AG04449 (cell line): ENCODE measurements at regions not wholly inside any gene's neighbourhood (a gene's known extent, or its start where the extent isn't known, plus 50 kb on each side); places are given as distances from the start of the nearest gene placed in this dataset.

Experiments used
- CTCF ChIA-PET: fragments of 350-600 bp; formaldehyde crosslinking; extraction: SDS; loops from one replicate; lab custom pipeline; 2021; ENCODE audit warnings: antibody characterized with exemption; lab: Yijun Ruan, JAX
- POLR2A ChIA-PET: fragments of 400-600, 350-600 bp; formaldehyde crosslinking; extraction: SDS; loops from one replicate; lab custom pipeline; 2020; ENCODE audit warnings: antibody characterized with exemption, inconsistent platforms; lab: Yijun Ruan, JAX
- DNase-seq: peaks from one replicate; pipeline ENCODE4 v3.0.0-alpha.2; 2010; ENCODE audit warnings: low read depth, low spot score
- H3K4me3 ChIP-seq: 2 replicates; pipeline ENCODE4 v1.5.1; 2011; ENCODE audit warnings: low read depth, mild to moderate bottlenecking, control low read depth, low read length
- TF ChIP-seq, protein P1 (sequence below): IDR thresholded peaks from one replicate; pipeline ENCODE4 v1.5.1; 2011; ENCODE audit warnings: mild to moderate bottlenecking, moderate library complexity, low read length, control low read depth, inconsistent platforms; ENCODE audit not compliant: insufficient read depth; ENCODE audit errors: missing control alignments

DNA sequence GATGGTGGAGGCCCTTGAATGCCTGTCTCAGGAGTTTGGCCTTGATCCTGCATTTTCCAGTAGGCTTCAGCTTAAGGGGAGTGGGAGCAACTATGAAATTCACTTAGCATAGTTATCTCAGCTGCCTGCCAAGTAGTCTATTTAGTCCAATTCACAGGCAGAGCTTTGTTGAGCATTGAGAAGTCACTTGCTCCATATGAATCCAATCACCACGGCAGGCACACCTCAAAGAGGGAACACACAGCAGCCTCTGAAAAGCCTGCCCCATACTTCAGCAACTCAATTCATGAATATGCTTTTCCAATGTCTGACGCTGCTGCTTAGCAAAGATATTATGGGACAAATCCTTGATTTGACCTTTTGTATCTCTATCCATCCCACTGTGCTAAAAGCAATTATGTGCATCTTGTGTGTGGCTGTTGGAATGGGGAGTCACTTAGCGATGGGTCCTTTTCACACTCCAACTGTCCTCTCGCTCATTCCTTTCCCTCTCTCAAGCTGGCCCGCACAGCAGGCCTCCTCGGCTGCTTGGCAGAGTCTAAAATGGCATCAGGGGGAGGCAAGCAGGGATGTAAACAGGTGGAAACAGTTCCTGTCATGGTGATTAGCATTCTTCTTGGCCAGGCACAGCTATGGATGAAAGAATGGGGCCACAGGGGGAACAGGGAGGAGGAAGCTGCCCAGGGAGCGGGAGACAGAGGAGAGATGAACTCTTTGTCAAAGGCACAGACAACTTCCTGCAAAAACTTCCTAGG lies 56.0 kb upstream of the LRPPRC start:
- no peak overlapping the region for H3K4me3 ChIP-seq
- TF ChIP-seq, protein P1, sequence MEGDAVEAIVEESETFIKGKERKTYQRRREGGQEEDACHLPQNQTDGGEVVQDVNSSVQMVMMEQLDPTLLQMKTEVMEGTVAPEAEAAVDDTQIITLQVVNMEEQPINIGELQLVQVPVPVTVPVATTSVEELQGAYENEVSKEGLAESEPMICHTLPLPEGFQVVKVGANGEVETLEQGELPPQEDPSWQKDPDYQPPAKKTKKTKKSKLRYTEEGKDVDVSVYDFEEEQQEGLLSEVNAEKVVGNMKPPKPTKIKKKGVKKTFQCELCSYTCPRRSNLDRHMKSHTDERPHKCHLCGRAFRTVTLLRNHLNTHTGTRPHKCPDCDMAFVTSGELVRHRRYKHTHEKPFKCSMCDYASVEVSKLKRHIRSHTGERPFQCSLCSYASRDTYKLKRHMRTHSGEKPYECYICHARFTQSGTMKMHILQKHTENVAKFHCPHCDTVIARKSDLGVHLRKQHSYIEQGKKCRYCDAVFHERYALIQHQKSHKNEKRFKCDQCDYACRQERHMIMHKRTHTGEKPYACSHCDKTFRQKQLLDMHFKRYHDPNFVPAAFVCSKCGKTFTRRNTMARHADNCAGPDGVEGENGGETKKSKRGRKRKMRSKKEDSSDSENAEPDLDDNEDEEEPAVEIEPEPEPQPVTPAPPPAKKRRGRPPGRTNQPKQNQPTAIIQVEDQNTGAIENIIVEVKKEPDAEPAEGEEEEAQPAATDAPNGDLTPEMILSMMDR, result no peak
- no peak for DNase-seq
- CTCF ChIA-PET, result interaction anchor here (4.4 kb wide), 1 partner anchor 8 kb away, joined by 37 read pairs; no protein-coding TSS in a partner anchor
- POLR2A ChIA-PET, result no interaction called here

GRCh38 chr2:44052584-44052983 lies 56.8 kb upstream of the LRPPRC start:
- no peak for DNase-seq
- ChIA-PET CTCF (interaction anchor here (0.6 to 4.4 kb wide), 4 partner anchors 9 to 427 kb away, joined by 3 to 37 read pairs (median 6); no protein-coding TSS in a partner anchor), POLR2A (no interaction called here)
- TF ChIP-seq, protein P1, result no peak
- no peak overlapping the region for H3K4me3 ChIP-seq

GRCh38 chr2:44053052-44053451 lies 57.3 kb upstream of the LRPPRC start:
- no peak for DNase-seq
- ChIA-PET POLR2A (no interaction called here), CTCF (interaction anchor here (0.6 to 4.4 kb wide), 4 partner anchors 9 to 426 kb away, joined by 3 to 37 read pairs (median 6); no protein-coding TSS in a partner anchor)
- no peak overlapping the region for H3K4me3 ChIP-seq
- TF ChIP-seq, protein P1, result no peak

DNA sequence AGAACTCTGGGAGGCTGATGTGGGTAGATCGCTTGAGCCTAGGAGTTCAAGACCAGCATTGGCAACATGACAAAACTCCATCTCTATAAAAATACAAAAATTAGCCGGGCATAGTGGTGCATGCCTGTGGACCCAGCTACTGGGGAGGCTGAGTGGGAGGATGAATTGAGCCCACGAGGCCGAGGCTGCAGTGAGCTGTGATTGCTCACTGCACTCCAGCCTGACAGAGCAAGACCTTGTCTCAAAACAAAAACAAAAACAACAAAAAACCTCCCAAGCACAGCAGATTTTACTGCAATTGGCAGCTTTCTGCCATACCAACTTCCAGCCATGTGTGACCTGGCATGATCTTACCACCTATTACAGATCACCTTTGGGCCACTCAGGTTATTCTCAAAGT lies 57.7 kb upstream of the LRPPRC start:
- CTCF ChIA-PET, result interaction anchor here (0.9 to 4.4 kb wide), 4 partner anchors 9 to 19 kb away, joined by 3 to 37 read pairs (median 6); no protein-coding TSS in a partner anchor
- POLR2A ChIA-PET, result no interaction called here
- TF ChIP-seq, protein P1, result no peak
- no peak overlapping the region for H3K4me3 ChIP-seq
- DNase-seq, result no peak

- H3K4me3 ChIP-seq, result no peak overlapping the region
- no peak for DNase-seq
- ChIA-PET CTCF (interaction anchor here (0.9 to 4.4 kb wide), 3 partner anchors 11 to 237 kb away, joined by 3 to 37 read pairs (median 8); no protein-coding TSS in a partner anchor), POLR2A (no interaction called here)
- TF ChIP-seq, protein P1, result no peak
Observed at GRCh38 chr2:44055229-44055628, 59.4 kb upstream of the LRPPRC start.

GRCh38 chr2:44055664-44056063 lies 59.9 kb upstream of the LRPPRC start:
- ChIA-PET CTCF (interaction anchor here (0.9 to 4.4 kb wide), 3 partner anchors 12 to 237 kb away, joined by 3 to 37 read pairs (median 5); no protein-coding TSS in a partner anchor), POLR2A (no interaction called here)
- no peak overlapping the region for H3K4me3 ChIP-seq
- no peak for DNase-seq
- TF ChIP-seq, protein P1, result no peak
